Loucy (cell line): ENCODE measurements at regions not wholly inside any gene's neighbourhood (a gene's known extent, or its start where the extent isn't known, plus 50 kb on each side); places are given as distances from the start of the nearest gene placed in this dataset.

Experiments used
- H2AFZ ChIP-seq: fragments of 200-600 bp; sonication (generic); 2 replicates; pipeline ENCODE4 v1.6.0; 2016; ENCODE audit warnings: antibody characterized with exemption, mild to moderate bottlenecking, low read length, moderate library complexity
- H3F3A ChIP-seq: fragments of 200-600 bp; 2 replicates; pipeline ENCODE4 v1.6.0; 2016; ENCODE audit warnings: antibody characterized with exemption, low read depth, mild to moderate bottlenecking
- H3K27me3 ChIP-seq: fragments of 200-600 bp; sonication (generic); 2 replicates; pipeline ENCODE4 v1.6.1; 2014; ENCODE audit warnings: low read length, mild to moderate bottlenecking; ENCODE audit not compliant: insufficient read depth, poor library complexity, severe bottlenecking
- H3K36me3 ChIP-seq: fragments of 200-600 bp; sonication (generic); 2 replicates; pipeline ENCODE4 v1.6.1; 2016; ENCODE audit warnings: low read length; ENCODE audit not compliant: insufficient read depth
- H3K4me1 ChIP-seq: fragments of 200-600 bp; sonication (generic); 2 replicates; pipeline ENCODE4 v1.5.1; 2014; ENCODE audit warnings: low read length, mild to moderate bottlenecking; ENCODE audit not compliant: insufficient read depth, poor library complexity, severe bottlenecking
- H3K4me2 ChIP-seq: fragments of 200-600 bp; sonication (generic); 2 replicates; pipeline ENCODE4 v1.6.0; 2014; ENCODE audit warnings: antibody characterized with exemption, low read length, low read depth, mild to moderate bottlenecking; ENCODE audit not compliant: poor library complexity, severe bottlenecking
- H3K4me3 ChIP-seq: fragments of 200-600 bp; sonication (generic); 2 replicates; pipeline ENCODE4 v1.5.1; 2014; ENCODE audit warnings: low read length, mild to moderate bottlenecking, mixed read lengths; ENCODE audit not compliant: poor library complexity, severe bottlenecking
- H3K79me2 ChIP-seq: fragments of 200-600 bp; sonication (generic); 2 replicates; pipeline ENCODE4 v1.6.1; 2014; ENCODE audit warnings: low read length; ENCODE audit not compliant: insufficient read depth
- H3K9ac ChIP-seq: fragments of 200-600 bp; sonication (generic); 2 replicates; pipeline ENCODE4 v1.6.0; 2014; ENCODE audit warnings: mild to moderate bottlenecking, low read depth, low read length, moderate library complexity; ENCODE audit not compliant: poor library complexity, severe bottlenecking
- H3K9me2 ChIP-seq: fragments of 200-600 bp; sonication (generic); replicated peaks from 2 replicates; pipeline ENCODE4 v1.6.1; 2016; ENCODE audit warnings: low read depth, low read length, mixed read lengths
- H3K9me3 ChIP-seq: fragments of 200-600 bp; sonication (generic); 2 replicates; pipeline ENCODE4 v1.6.1; 2014; ENCODE audit warnings: mild to moderate bottlenecking, antibody characterized with exemption, low read length, low read depth; ENCODE audit not compliant: insufficient read depth
- H4K20me1 ChIP-seq: fragments of 200-600 bp; sonication (generic); 2 replicates; pipeline ENCODE4 v1.6.0; 2014; ENCODE audit warnings: antibody characterized with exemption, low read length, mild to moderate bottlenecking; ENCODE audit not compliant: insufficient read depth, poor library complexity, severe bottlenecking
- EZH2phosphoT487 ChIP-seq: fragments of 200-600 bp; IDR thresholded peaks from 2 replicates; pipeline ENCODE4 v1.6.1; 2018; ENCODE audit warnings: antibody characterized with exemption, mild to moderate bottlenecking, moderate library complexity, borderline replicate concordance
- TF ChIP-seq, protein P1 (sequence below): fragments of 200-600 bp; sonication (generic); conservative IDR thresholded peaks from 2 replicates; pipeline ENCODE4 v1.5.1; 2014; ENCODE audit warnings: mild to moderate bottlenecking, antibody characterized with exemption, low read length

- H3K36me3 ChIP-seq, result no peaks in the 10 kb centered on the region
- H3K9ac ChIP-seq, result no peak overlapping the region
- no peaks in the 10 kb centered on the region for H3K79me2 ChIP-seq
- no peak overlapping the region for H3K4me2 ChIP-seq
- no peaks in the 10 kb centered on the region for H3F3A ChIP-seq
- no peaks in the 10 kb centered on the region for H3K9me3 ChIP-seq
- H3K4me1 ChIP-seq, result no peaks in the 10 kb centered on the region
- H4K20me1 ChIP-seq, result no peaks in the 10 kb centered on the region
- H2AFZ ChIP-seq, result no peak overlapping the region
- H3K4me3 ChIP-seq, result no peak overlapping the region
- H3K27me3 ChIP-seq, result no peaks in the 10 kb centered on the region
- TF ChIP-seq, protein P1, sequence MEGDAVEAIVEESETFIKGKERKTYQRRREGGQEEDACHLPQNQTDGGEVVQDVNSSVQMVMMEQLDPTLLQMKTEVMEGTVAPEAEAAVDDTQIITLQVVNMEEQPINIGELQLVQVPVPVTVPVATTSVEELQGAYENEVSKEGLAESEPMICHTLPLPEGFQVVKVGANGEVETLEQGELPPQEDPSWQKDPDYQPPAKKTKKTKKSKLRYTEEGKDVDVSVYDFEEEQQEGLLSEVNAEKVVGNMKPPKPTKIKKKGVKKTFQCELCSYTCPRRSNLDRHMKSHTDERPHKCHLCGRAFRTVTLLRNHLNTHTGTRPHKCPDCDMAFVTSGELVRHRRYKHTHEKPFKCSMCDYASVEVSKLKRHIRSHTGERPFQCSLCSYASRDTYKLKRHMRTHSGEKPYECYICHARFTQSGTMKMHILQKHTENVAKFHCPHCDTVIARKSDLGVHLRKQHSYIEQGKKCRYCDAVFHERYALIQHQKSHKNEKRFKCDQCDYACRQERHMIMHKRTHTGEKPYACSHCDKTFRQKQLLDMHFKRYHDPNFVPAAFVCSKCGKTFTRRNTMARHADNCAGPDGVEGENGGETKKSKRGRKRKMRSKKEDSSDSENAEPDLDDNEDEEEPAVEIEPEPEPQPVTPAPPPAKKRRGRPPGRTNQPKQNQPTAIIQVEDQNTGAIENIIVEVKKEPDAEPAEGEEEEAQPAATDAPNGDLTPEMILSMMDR, result no peak
- TF ChIP-seq EZH2phosphoT487, result no peak
- no peaks in the 10 kb centered on the region for H3K9me2 ChIP-seq
Measured at GRCh38 chr14:62409626-62410300, 635.5 kb downstream of the KCNH5 start.

GRCh38 chr14:62420847-62421246 is 624.4 kb downstream of the KCNH5 start:
- H3K9me2 ChIP-seq, result no peaks in the 10 kb centered on the region
- TF ChIP-seq EZH2phosphoT487, result no peak
- TF ChIP-seq, protein P1, result no peak
- H2AFZ ChIP-seq, result no peak overlapping the region
- no peaks in the 10 kb centered on the region for H3K9me3 ChIP-seq
- no peak overlapping the region for H3K4me2 ChIP-seq
- H4K20me1 ChIP-seq, result no peaks in the 10 kb centered on the region
- no peaks in the 10 kb centered on the region for H3K27me3 ChIP-seq
- no peaks in the 10 kb centered on the region for H3F3A ChIP-seq
- no peaks in the 10 kb centered on the region for H3K36me3 ChIP-seq
- no peaks in the 10 kb centered on the region for H3K79me2 ChIP-seq
- no peaks in the 10 kb centered on the region for H3K4me1 ChIP-seq
- H3K9ac ChIP-seq, result no peak overlapping the region
- H3K4me3 ChIP-seq, result no peak overlapping the region

DNA sequence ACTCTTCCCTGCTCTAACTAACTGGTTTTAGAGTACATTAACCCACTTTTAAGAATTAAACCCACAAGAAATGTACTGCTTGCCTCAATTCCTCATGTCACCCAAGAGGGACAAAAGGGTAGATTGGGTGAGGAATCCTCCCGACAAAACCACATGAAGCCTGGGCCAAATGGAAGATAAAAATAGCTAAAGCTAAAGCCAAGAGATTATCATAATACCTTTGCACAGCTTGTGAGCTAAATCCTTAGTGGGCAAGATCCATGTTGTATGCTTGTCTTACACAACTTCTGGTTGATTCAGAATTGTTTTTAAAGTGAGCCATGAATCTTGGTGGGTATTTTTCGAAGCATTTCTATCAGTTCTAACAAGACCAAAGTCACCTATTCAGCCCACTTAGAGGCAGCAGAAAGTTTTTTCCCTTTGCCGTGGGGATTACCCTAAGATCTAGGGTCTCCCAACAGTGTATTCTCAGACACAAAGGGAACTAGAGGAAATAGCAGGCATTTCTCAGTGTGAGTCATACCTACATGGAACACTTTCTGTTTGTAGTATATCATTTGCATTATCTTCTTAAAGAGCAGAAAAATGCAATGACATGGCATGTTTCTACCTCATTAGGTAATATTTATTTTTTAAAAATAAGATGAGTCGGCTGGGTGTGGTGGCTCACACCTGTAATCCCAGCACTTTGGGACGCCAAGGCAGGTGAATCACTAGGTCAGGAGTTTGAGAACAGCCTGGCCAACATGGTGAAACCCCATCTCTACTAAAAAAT is 616.6 kb downstream of the KCNH5 start:
- Histone ChIP-seq H3K4me2 (no peak overlapping the region), H3K4me3 (no peak overlapping the region)
- TF ChIP-seq EZH2phosphoT487, result no peak
- TF ChIP-seq, protein P1, result no peak

More for the DNA sequence above, 616.6 kb downstream of the KCNH5 start:
- Histone ChIP-seq H3F3A (no peaks in the 10 kb centered on the region), H3K36me3 (no peaks in the 10 kb centered on the region), H3K9me2 (no peaks in the 10 kb centered on the region), H2AFZ (no peak overlapping the region), H3K9me3 (peaks cover under 1% of the 10 kb centered on the region; the same call in 1 of the 2 replicates), H4K20me1 (no peaks in the 10 kb centered on the region), H3K79me2 (no peaks in the 10 kb centered on the region), H3K27me3 (no peaks in the 10 kb centered on the region), H3K4me1 (no peaks in the 10 kb centered on the region), H3K9ac (no peak overlapping the region)
